Thyroid gland (tissue), 4 donors: ENCODE measurements at regions not wholly inside any gene's neighbourhood (a gene's known extent, or its start where the extent isn't known, plus 50 kb on each side); places are given as distances from the start of the nearest gene placed in this dataset.
"Not testable (repeated sequence)": the region's sequence is repeated elsewhere in the genome, so short reads cannot be mapped to it uniquely, and the experiment has no call there.

Experiments
- POLR2A ChIP-seq, 2 donors: fragments of 450-650 bp; IDR thresholded peaks; one replicate each; pipeline ENCODE4 v1.6.1; 2017; ENCODE audit warnings: antibody characterized with exemption in 2 of 2, mild to moderate bottlenecking in 2 of 2, moderate library complexity in 1 of 2
- TF ChIP-seq, protein P1 (sequence below), 6 experiments: fragments of 200-600 bp in 3 of 6; fragments of 450-650 bp in 3 of 6; sonication (generic) in 3 of 6; IDR thresholded peaks; one replicate each; pipeline ENCODE4 v1.5.1; 2016 to 2019; ENCODE audit warnings: antibody characterized with exemption in 6 of 6, mild to moderate bottlenecking in 2 of 6, inconsistent platforms in 1 of 6, moderate library complexity in 1 of 6

DNA sequence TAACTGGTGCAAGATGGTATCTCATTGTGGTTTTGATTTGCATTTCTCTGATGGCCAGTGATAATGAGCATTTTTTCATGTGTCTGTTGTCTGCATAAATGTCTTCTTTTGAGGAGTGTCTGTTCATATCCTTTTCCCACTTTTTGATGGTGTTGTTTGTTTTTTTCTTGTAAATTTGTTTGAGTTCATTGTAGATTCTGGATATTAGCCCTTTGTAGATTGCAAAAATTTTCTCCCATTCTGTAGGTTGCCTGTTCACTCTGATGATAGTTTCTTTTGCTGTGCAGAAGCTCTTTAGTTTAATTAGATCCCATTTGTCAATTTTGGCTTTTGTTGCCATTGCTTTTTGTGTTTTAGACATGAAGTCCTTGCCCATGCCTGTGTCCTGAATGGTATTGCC, 256.9 kb downstream of the FOXG1 start:
- TF ChIP-seq, protein P1, sequence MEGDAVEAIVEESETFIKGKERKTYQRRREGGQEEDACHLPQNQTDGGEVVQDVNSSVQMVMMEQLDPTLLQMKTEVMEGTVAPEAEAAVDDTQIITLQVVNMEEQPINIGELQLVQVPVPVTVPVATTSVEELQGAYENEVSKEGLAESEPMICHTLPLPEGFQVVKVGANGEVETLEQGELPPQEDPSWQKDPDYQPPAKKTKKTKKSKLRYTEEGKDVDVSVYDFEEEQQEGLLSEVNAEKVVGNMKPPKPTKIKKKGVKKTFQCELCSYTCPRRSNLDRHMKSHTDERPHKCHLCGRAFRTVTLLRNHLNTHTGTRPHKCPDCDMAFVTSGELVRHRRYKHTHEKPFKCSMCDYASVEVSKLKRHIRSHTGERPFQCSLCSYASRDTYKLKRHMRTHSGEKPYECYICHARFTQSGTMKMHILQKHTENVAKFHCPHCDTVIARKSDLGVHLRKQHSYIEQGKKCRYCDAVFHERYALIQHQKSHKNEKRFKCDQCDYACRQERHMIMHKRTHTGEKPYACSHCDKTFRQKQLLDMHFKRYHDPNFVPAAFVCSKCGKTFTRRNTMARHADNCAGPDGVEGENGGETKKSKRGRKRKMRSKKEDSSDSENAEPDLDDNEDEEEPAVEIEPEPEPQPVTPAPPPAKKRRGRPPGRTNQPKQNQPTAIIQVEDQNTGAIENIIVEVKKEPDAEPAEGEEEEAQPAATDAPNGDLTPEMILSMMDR (IDR thresholded peaks at IDR 0.05): not testable (repeated sequence)
- TF ChIP-seq POLR2A (IDR thresholded peaks at IDR 0.05): not testable (repeated sequence)
